ENCODE measurements at regions not wholly inside any gene's neighbourhood (a gene's known extent, or its start where the extent isn't known, plus 50 kb on each side); places are given as distances from the start of the nearest gene placed in this dataset.
A peak's percentile ranks its signal among the peaks of the same experiment; 100 is the strongest.

- no peak for TF ChIP-seq CTCF (IDR thresholded peaks at IDR 0.05)
- DNase-seq (no peak), ATAC-seq (no peak)
- no peaks in the 10 kb centered on the region for H3K27me3 ChIP-seq
- no peak overlapping the region for H3K27ac ChIP-seq
- intact Hi-C loops (cut with DNase I), result no loop called here
- H3K4me1 ChIP-seq, result no peaks in the 10 kb centered on the region
- H3K36me3 ChIP-seq, result no peaks in the 10 kb centered on the region
- peaks cover 0 to 4% of the 10 kb centered on the region in 2 donors for H3K9me3 ChIP-seq
- no peak overlapping the region for H3K4me3 ChIP-seq
Measured at GRCh38 chr5:15385553-15385952, 114.4 kb upstream of the FBXL7 start.

GRCh38 chr5:15385037-15385436 lies 114.9 kb upstream of the FBXL7 start:
- intact Hi-C loops (cut with DNase I), result no loop called here
- peaks cover 0 to 4% of the 10 kb centered on the region in 2 donors for H3K9me3 ChIP-seq
- ATAC-seq, result no peak
- no peaks in the 10 kb centered on the region for H3K36me3 ChIP-seq
- peak in 1 of 4 donors; percentile 50 for DNase-seq
- no peak overlapping the region for H3K4me3 ChIP-seq
- no peak for TF ChIP-seq CTCF (IDR thresholded peaks at IDR 0.05)
- H3K27ac ChIP-seq, result no peak overlapping the region
- no peaks in the 10 kb centered on the region for H3K27me3 ChIP-seq
- no peaks in the 10 kb centered on the region for H3K4me1 ChIP-seq

DNA sequence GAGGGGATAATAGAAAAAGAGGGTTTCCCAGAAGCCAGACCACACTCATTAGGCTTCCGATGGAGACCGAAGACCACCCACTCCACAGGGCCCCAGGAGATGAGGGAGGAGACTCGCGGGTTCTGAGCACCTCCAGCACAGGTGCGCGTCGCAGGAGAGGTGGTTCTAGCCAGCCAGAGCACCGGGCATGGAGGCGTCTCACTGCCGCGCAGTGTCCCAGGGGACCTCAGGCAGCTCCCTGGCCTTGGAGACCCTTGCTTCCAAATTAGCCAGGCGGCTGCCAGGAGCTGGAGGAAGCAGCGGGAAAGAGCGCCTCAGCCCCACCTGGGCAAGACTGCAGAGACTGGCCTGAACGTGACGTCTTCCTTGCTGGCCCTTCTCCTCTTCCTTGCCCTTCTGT lies 115.4 kb upstream of the FBXL7 start:
- H3K36me3 ChIP-seq, result no peaks in the 10 kb centered on the region
- DNase-seq (peak in 1 of 4 donors; percentile 52), ATAC-seq (no peak)
- intact Hi-C loops (cut with DNase I), result no loop called here
- peaks cover 0 to 4% of the 10 kb centered on the region in 2 donors for H3K9me3 ChIP-seq
- no peak overlapping the region for H3K27ac ChIP-seq
- no peaks in the 10 kb centered on the region for H3K4me1 ChIP-seq
- H3K27me3 ChIP-seq, result no peaks in the 10 kb centered on the region
- no peak overlapping the region for H3K4me3 ChIP-seq
- TF ChIP-seq CTCF (IDR thresholded peaks at IDR 0.05), result no peak

DNA sequence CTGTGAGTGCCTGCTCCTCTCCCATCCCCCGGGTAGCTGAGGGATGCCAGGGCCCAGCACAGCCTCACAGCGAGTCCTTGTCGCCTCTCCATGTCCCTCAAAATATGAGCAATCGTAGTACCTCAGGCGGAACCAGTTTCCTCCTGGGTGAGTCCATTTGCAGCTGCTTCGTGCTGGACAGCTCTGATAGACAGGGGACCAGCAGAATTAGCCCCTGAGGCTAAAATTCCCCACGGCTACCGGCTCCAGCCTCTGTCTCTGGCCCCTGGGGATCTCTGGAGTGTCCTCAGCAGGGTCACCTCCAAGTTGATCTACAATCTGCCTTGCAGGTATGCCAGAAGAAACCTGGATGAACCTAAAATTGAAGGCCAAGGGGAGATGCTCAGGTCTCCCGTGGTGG lies 115.8 kb upstream of the FBXL7 start:
- no peak for ATAC-seq
- no peak for DNase-seq
- Histone ChIP-seq H3K4me3 (no peak overlapping the region), H3K27me3 (no peaks in the 10 kb centered on the region), H3K27ac (no peak overlapping the region), H3K36me3 (no peaks in the 10 kb centered on the region), H3K9me3 (peaks cover 0 to 4% of the 10 kb centered on the region in 2 donors), H3K4me1 (no peaks in the 10 kb centered on the region)
- no peak for TF ChIP-seq CTCF (IDR thresholded peaks at IDR 0.05)
- intact Hi-C loops (cut with DNase I), result no loop called here

DNA sequence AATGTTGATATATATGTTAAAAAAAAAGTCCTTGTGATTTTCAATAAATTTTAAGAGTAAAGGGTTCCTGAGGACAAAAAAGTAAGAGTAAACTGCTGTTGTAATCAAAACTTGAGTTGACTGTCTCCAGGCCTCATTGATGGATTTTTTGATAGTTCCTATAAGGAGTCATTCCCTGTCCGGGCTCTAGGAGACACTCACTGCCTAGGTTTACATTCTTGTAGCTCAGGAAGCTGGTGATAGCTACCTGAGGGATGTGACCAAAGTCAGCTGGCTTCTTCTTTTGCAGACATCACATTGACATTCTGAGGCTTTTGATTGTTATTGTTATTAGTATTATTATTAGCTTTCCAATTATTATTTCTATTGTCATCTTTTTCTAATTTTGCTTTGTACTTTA lies 116.5 kb upstream of the FBXL7 start:
- no peak for DNase-seq
- H3K4me3 ChIP-seq, result no peak overlapping the region

More for the DNA sequence above, 116.5 kb upstream of the FBXL7 start:
- H3K27me3 ChIP-seq, result no peaks in the 10 kb centered on the region
- H3K27ac ChIP-seq, result no peak overlapping the region
- peaks cover 0 to 4% of the 10 kb centered on the region in 2 donors for H3K9me3 ChIP-seq
- no peak for ATAC-seq
- no peak for TF ChIP-seq CTCF (IDR thresholded peaks at IDR 0.05)
- intact Hi-C loops (cut with DNase I), result no loop called here
- H3K4me1 ChIP-seq, result no peaks in the 10 kb centered on the region
- H3K36me3 ChIP-seq, result no peaks in the 10 kb centered on the region

Data from left lung (tissue), 4 donors.